ENCODE measurements at regions not wholly inside any gene's neighbourhood (a gene's known extent, or its start where the extent isn't known, plus 50 kb on each side); places are given as distances from the start of the nearest gene placed in this dataset.

GRCh38 chr2:187982668-187983067, 309.0 kb upstream of the GULP1 start:
- WGBS, 2 experiments (ENCODE audit: low coverage in 1 of 2, low lambda C conversion rate in 2 of 2, missing lambda C conversion rate in 2 of 2): 0 to 2% methylated on average over 1 of the region's 1 CpG
- H3K27ac ChIP-seq: no peak overlapping the region
- in situ Hi-C loops (cut with MboI): no loop called here
- 0 out of 2 replicates have a peak, but pooled peaks have one; percentile 60 for TF ChIP-seq EZH2phosphoT487 (IDR thresholded peaks at IDR 0.05; ENCODE audit: insufficient read depth, low read depth)
- TF ChIP-seq EZH2 (IDR thresholded peaks at IDR 0.05; ENCODE audit: insufficient read depth, poor library complexity, severe bottlenecking): no peak
- no peaks in the 10 kb centered on the region for H3K79me2 ChIP-seq (ENCODE audit: insufficient read depth)
- no peak overlapping the region for H3K4me3 ChIP-seq
- no peak overlapping the region for H2AFZ ChIP-seq
- peaks cover 10% of the 10 kb centered on the region; the same call in 1 of the 2 replicates for H3F3A ChIP-seq (ENCODE audit: insufficient read depth)
- no peaks in the 10 kb centered on the region for H3K27me3 ChIP-seq (replicated peaks; ENCODE audit: insufficient read depth)
- DNase-seq: peak; percentile 88
- H3K9me2 ChIP-seq (ENCODE audit: insufficient read depth): no peaks in the 10 kb centered on the region
- peak overlapping the region; percentile 47 for H3K4me2 ChIP-seq (ENCODE audit: unreplicated experiment)
- no peaks in the 10 kb centered on the region for H3K36me3 ChIP-seq (ENCODE audit: low read depth)
- H3K9me3 ChIP-seq (ENCODE audit: low read depth): no peaks in the 10 kb centered on the region
- no peak overlapping the region for H3K9ac ChIP-seq
- no peaks in the 10 kb centered on the region for H4K20me1 ChIP-seq (ENCODE audit: insufficient read depth)
- peaks cover 19% of the 10 kb centered on the region for H3K4me1 ChIP-seq (ENCODE audit: insufficient read depth)

GRCh38 chr2:187985195-187985594, 306.5 kb upstream of the GULP1 start:
- Histone ChIP-seq H3K27me3 (replicated peaks; ENCODE audit: insufficient read depth) (no peaks in the 10 kb centered on the region), H3K4me2 (ENCODE audit: unreplicated experiment) (no peak overlapping the region), H3F3A (ENCODE audit: insufficient read depth) (peaks cover 10% of the 10 kb centered on the region; the same call in 1 of the 2 replicates), H3K79me2 (ENCODE audit: insufficient read depth) (no peaks in the 10 kb centered on the region), H4K20me1 (ENCODE audit: insufficient read depth) (no peaks in the 10 kb centered on the region), H3K9me3 (ENCODE audit: low read depth) (no peaks in the 10 kb centered on the region), H3K4me3 (no peak overlapping the region), H3K9me2 (ENCODE audit: insufficient read depth) (no peaks in the 10 kb centered on the region), H3K4me1 (ENCODE audit: insufficient read depth) (peaks cover 19% of the 10 kb centered on the region), H3K36me3 (ENCODE audit: low read depth) (no peaks in the 10 kb centered on the region), H3K9ac (no peak overlapping the region), H3K27ac (no peak overlapping the region), H2AFZ (no peak overlapping the region)
- 93 to 95% methylated on average over 2 of the region's 2 CpGs for WGBS, 2 experiments (ENCODE audit: low coverage in 1 of 2, low lambda C conversion rate in 2 of 2, missing lambda C conversion rate in 2 of 2)
- TF ChIP-seq EZH2phosphoT487 (IDR thresholded peaks at IDR 0.05; ENCODE audit: insufficient read depth, low read depth): no peak
- no peak for TF ChIP-seq EZH2 (IDR thresholded peaks at IDR 0.05; ENCODE audit: insufficient read depth, poor library complexity, severe bottlenecking)
- in situ Hi-C loops (cut with MboI): no loop called here
- DNase-seq: no peak

GRCh38 chr2:187985923-187986322, 305.8 kb upstream of the GULP1 start:
- 72 to 75% methylated on average over 4 of the region's 4 CpGs for WGBS, 2 experiments (ENCODE audit: low coverage in 1 of 2, low lambda C conversion rate in 2 of 2, missing lambda C conversion rate in 2 of 2)
- peak; percentile 20 for DNase-seq
- Histone ChIP-seq H3K9ac (no peak overlapping the region), H2AFZ (no peak overlapping the region), H3K4me3 (no peak overlapping the region), H3K9me2 (ENCODE audit: insufficient read depth) (no peaks in the 10 kb centered on the region), H3K27ac (no peak overlapping the region), H4K20me1 (ENCODE audit: insufficient read depth) (no peaks in the 10 kb centered on the region), H3K4me1 (ENCODE audit: insufficient read depth) (peaks cover 19% of the 10 kb centered on the region), H3K79me2 (ENCODE audit: insufficient read depth) (no peaks in the 10 kb centered on the region), H3K4me2 (ENCODE audit: unreplicated experiment) (no peak overlapping the region), H3K36me3 (ENCODE audit: low read depth) (no peaks in the 10 kb centered on the region), H3K27me3 (replicated peaks; ENCODE audit: insufficient read depth) (no peaks in the 10 kb centered on the region), H3K9me3 (ENCODE audit: low read depth) (no peaks in the 10 kb centered on the region), H3F3A (ENCODE audit: insufficient read depth) (peaks cover 10% of the 10 kb centered on the region; the same call in 1 of the 2 replicates)
- in situ Hi-C loops (cut with MboI): no loop called here
- no peak for TF ChIP-seq EZH2phosphoT487 (IDR thresholded peaks at IDR 0.05; ENCODE audit: insufficient read depth, low read depth)
- no peak for TF ChIP-seq EZH2 (IDR thresholded peaks at IDR 0.05; ENCODE audit: insufficient read depth, poor library complexity, severe bottlenecking)

- Histone ChIP-seq H3K9ac (no peak overlapping the region), H3K4me3 (no peak overlapping the region), H3K36me3 (ENCODE audit: low read depth) (no peaks in the 10 kb centered on the region), H3K9me3 (ENCODE audit: low read depth) (no peaks in the 10 kb centered on the region), H4K20me1 (ENCODE audit: insufficient read depth) (no peaks in the 10 kb centered on the region), H3K4me2 (ENCODE audit: unreplicated experiment) (no peak overlapping the region), H2AFZ (no peak overlapping the region), H3K27me3 (replicated peaks; ENCODE audit: insufficient read depth) (no peaks in the 10 kb centered on the region), H3K4me1 (ENCODE audit: insufficient read depth) (peaks cover 19% of the 10 kb centered on the region), H3K9me2 (ENCODE audit: insufficient read depth) (no peaks in the 10 kb centered on the region), H3F3A (ENCODE audit: insufficient read depth) (peaks cover 10% of the 10 kb centered on the region; the same call in 1 of the 2 replicates), H3K27ac (no peak overlapping the region), H3K79me2 (ENCODE audit: insufficient read depth) (no peaks in the 10 kb centered on the region)
- no peak for TF ChIP-seq EZH2 (IDR thresholded peaks at IDR 0.05; ENCODE audit: insufficient read depth, poor library complexity, severe bottlenecking)
- no peak for TF ChIP-seq EZH2phosphoT487 (IDR thresholded peaks at IDR 0.05; ENCODE audit: insufficient read depth, low read depth)
- WGBS, 2 experiments (ENCODE audit: low coverage in 1 of 2, low lambda C conversion rate in 2 of 2, missing lambda C conversion rate in 2 of 2): 86 to 88% methylated on average over 7 of the region's 7 CpGs
- in situ Hi-C loops (cut with MboI): no loop called here
- peak; percentile 30 for DNase-seq
These were observed 305.1 kb upstream of the GULP1 start for GRCh38 chr2:187986390-187987105.

All from GM23248 (cell line).